Left ventricle myocardium inferior (tissue), 1 donor: ENCODE measurements at regions not wholly inside any gene's neighbourhood (a gene's known extent, or its start where the extent isn't known, plus 50 kb on each side); places are given as distances from the start of the nearest gene placed in this dataset.

Experiments used
- DNase-seq: peaks from one replicate; pipeline ENCODE4 v3.0.0-alpha.2; 2020
- H3K27ac ChIP-seq: fragments of 200-600 bp; replicated peaks from 2 replicates; pipeline ENCODE4 v1.8.0; 2021
- H3K27me3 ChIP-seq: fragments of 200-600 bp; 2 replicates; pipeline ENCODE4 v1.8.0; 2021; ENCODE audit warnings: low read depth
- H3K36me3 ChIP-seq: fragments of 200-600 bp; 2 replicates; pipeline ENCODE4 v1.8.0; 2021
- H3K4me1 ChIP-seq: fragments of 200-600 bp; 2 replicates; pipeline ENCODE4 v1.8.0; 2021
- H3K4me3 ChIP-seq: fragments of 200-600 bp; 2 replicates; pipeline ENCODE4 v1.8.0; 2021; ENCODE audit warnings: mild to moderate bottlenecking, moderate library complexity
- H3K9me3 ChIP-seq: fragments of 200-600 bp; replicated peaks from 2 replicates; pipeline ENCODE4 v1.8.0; 2021
- CTCF ChIP-seq: fragments of 200-600 bp; IDR thresholded peaks from 2 replicates; pipeline ENCODE4 v1.8.0; 2021; ENCODE audit warnings: antibody characterized with exemption, mild to moderate bottlenecking, borderline replicate concordance
- intact Hi-C: fragments of 100-400 bp; cut with micrococcal nuclease; formaldehyde crosslinking; loops from one replicate; pipeline ENCODE4 v1.11.0; 2022
- donor health status: DM: no; HTN: yes; CAD: no; lungs with severe emphysema.

GRCh38 chr17:33962857-33963655 is 292.0 kb upstream of the CCL2 start:
- Histone ChIP-seq H3K27me3 (no peaks in the 10 kb centered on the region), H3K4me3 (no peak overlapping the region), H3K36me3 (no peaks in the 10 kb centered on the region), H3K9me3 (peaks cover 5% of the 10 kb centered on the region), H3K27ac (no peak overlapping the region), H3K4me1 (peaks cover 5% of the 10 kb centered on the region)
- no peak for TF ChIP-seq CTCF
- DNase-seq: peak; percentile 23
- intact Hi-C loops: no loop called here

- Histone ChIP-seq H3K27me3 (no peaks in the 10 kb centered on the region), H3K36me3 (no peaks in the 10 kb centered on the region), H3K27ac (no peak overlapping the region), H3K9me3 (no peaks in the 10 kb centered on the region), H3K4me1 (peaks cover 13% of the 10 kb centered on the region), H3K4me3 (no peak overlapping the region)
- DNase-seq: no peak
- intact Hi-C loops: no loop called here
- no peak for TF ChIP-seq CTCF
Observed at GRCh38 chr17:33964344-33964979, 290.6 kb upstream of the CCL2 start.

GRCh38 chr17:33966410-33967059 is 288.6 kb upstream of the CCL2 start:
- Histone ChIP-seq H3K36me3 (no peaks in the 10 kb centered on the region), H3K9me3 (no peaks in the 10 kb centered on the region), H3K4me1 (peaks cover 13% of the 10 kb centered on the region), H3K27ac (no peak overlapping the region), H3K4me3 (no peak overlapping the region), H3K27me3 (peaks cover 5% of the 10 kb centered on the region)
- no peak for TF ChIP-seq CTCF
- intact Hi-C loops: no loop called here
- no peak for DNase-seq

GRCh38 chr17:33967608-33968349 is 287.3 kb upstream of the CCL2 start:
- peaks cover 5% of the 10 kb centered on the region for H3K27me3 ChIP-seq
- TF ChIP-seq CTCF: no peak
- H3K27ac ChIP-seq: no peak overlapping the region
- no peak overlapping the region for H3K4me3 ChIP-seq
- intact Hi-C loops: no loop called here
- no peaks in the 10 kb centered on the region for H3K36me3 ChIP-seq
- no peaks in the 10 kb centered on the region for H3K9me3 ChIP-seq
- H3K4me1 ChIP-seq: peaks cover 13% of the 10 kb centered on the region
- no peak for DNase-seq

- no peak for DNase-seq
- Histone ChIP-seq H3K27me3 (peaks cover 5% of the 10 kb centered on the region), H3K27ac (no peak overlapping the region), H3K4me1 (peaks cover 13% of the 10 kb centered on the region), H3K36me3 (no peaks in the 10 kb centered on the region), H3K4me3 (no peak overlapping the region), H3K9me3 (no peaks in the 10 kb centered on the region)
- TF ChIP-seq CTCF: no peak
- intact Hi-C loops: no loop called here
Observed at GRCh38 chr17:33968350-33969044, 286.6 kb upstream of the CCL2 start.
